Hepatocyte (in vitro differentiated cells): ENCODE measurements at regions not wholly inside any gene's neighbourhood (a gene's known extent, or its start where the extent isn't known, plus 50 kb on each side); places are given as distances from the start of the nearest gene placed in this dataset.

Source experiments
- DNase-seq: peaks from one replicate; pipeline ENCODE4 v3.0.0-alpha.2; 2016; ENCODE audit warnings: low spot score
- H2AFZ ChIP-seq: fragments of 200-600 bp; sonication (generic); 2 replicates; pipeline ENCODE4 v1.6.0; 2016; ENCODE audit warnings: antibody characterized with exemption, mild to moderate bottlenecking
- H3K27ac ChIP-seq: fragments of 200-600 bp; sonication (generic); 2 replicates; pipeline ENCODE4 v1.5.1; 2016; ENCODE audit warnings: mild to moderate bottlenecking
- H3K27me3 ChIP-seq: fragments of 200-600 bp; sonication (generic); 2 replicates; pipeline ENCODE4 v1.6.1; 2016
- H3K36me3 ChIP-seq: fragments of 200-600 bp; sonication (generic); replicated peaks from 2 replicates; pipeline ENCODE4 v1.5.1; 2016; ENCODE audit warnings: low read depth; ENCODE audit not compliant: insufficient read depth
- H3K4me1 ChIP-seq: fragments of 200-600 bp; sonication (generic); 2 replicates; pipeline ENCODE4 v1.5.1; 2016; ENCODE audit warnings: mild to moderate bottlenecking, moderate library complexity; ENCODE audit not compliant: insufficient read depth
- H3K4me2 ChIP-seq: fragments of 200-600 bp; sonication (generic); 2 replicates; pipeline ENCODE4 v1.6.0; 2016
- H3K4me3 ChIP-seq: fragments of 200-600 bp; sonication (generic); 2 replicates; pipeline ENCODE4 v1.5.1; 2016; ENCODE audit warnings: mild to moderate bottlenecking
- H3K79me2 ChIP-seq: fragments of 200-600 bp; sonication (generic); 2 replicates; pipeline ENCODE4 v1.6.0; 2017; ENCODE audit warnings: mild to moderate bottlenecking
- H3K9me2 ChIP-seq: fragments of 200-600 bp; sonication (generic); replicated peaks from 2 replicates; pipeline ENCODE4 v1.6.0; 2017; ENCODE audit warnings: mild to moderate bottlenecking; ENCODE audit not compliant: insufficient read depth
- H3K9me3 ChIP-seq: fragments of 200-600 bp; sonication (generic); 2 replicates; pipeline ENCODE4 v1.5.1; 2016; ENCODE audit warnings: low read depth, mild to moderate bottlenecking
- H4K20me1 ChIP-seq: fragments of 200-600 bp; sonication (generic); 2 replicates; pipeline ENCODE4 v1.6.0; 2016; ENCODE audit warnings: mild to moderate bottlenecking; ENCODE audit not compliant: insufficient read depth, poor library complexity, severe bottlenecking
- CTCF ChIP-seq: fragments of 200-600 bp; sonication (generic); IDR thresholded peaks from 2 replicates; pipeline ENCODE4 v1.5.1; 2016; ENCODE audit warnings: antibody characterized with exemption, mild to moderate bottlenecking; ENCODE audit not compliant: poor library complexity
- EZH2 ChIP-seq: fragments of 200-600 bp; sonication (generic); IDR thresholded peaks from 2 replicates; pipeline ENCODE4 v1.6.1; 2016; ENCODE audit warnings: antibody characterized with exemption, mild to moderate bottlenecking, borderline replicate concordance
- EZH2phosphoT487 ChIP-seq: fragments of 200-600 bp; sonication (generic); IDR thresholded peaks from one replicate; pipeline ENCODE4 v1.6.1; 2018; ENCODE audit warnings: antibody characterized with exemption, mild to moderate bottlenecking, low read depth, moderate library complexity; ENCODE audit not compliant: unreplicated experiment, severe bottlenecking
- WGBS: methylation state at CpG from one replicate; pipeline ENCODE4 v1.1.6; 2016; ENCODE audit warnings: low lambda C conversion rate; ENCODE audit errors: missing lambda C conversion rate; 5-methylcytosine and 5-hydroxymethylcytosine counted together

DNA sequence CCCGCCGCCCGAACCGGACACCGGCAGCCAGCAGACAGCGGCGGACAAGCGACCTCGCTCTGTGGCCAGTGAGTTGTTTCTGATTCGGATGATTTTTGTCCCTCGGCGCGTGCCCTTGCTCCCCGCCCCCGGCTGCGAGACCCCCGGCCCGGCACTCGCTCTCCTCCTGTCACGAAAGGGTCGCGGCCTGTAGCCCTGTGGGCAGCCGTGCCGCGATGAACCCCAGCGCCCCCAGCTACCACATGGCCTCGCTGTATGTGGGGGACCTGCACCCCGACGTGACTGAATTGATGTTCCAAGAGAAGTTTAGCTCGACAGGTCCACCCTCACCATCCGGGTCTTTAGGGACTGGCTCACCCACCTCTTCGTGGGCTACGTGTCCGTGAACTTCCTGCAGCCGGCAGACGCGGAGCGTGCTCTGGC is 1257.5 kb upstream of the ACVR2A start:
- H4K20me1 ChIP-seq: no peaks in the 10 kb centered on the region
- no peak overlapping the region for H3K4me3 ChIP-seq
- H2AFZ ChIP-seq: no peak overlapping the region
- 96% methylated on average over 29 of the region's 38 CpGs for WGBS
- DNase-seq: no peak
- H3K79me2 ChIP-seq: no peaks in the 10 kb centered on the region
- no peak overlapping the region for H3K4me2 ChIP-seq
- no peaks in the 10 kb centered on the region for H3K36me3 ChIP-seq
- no peak for TF ChIP-seq CTCF
- no peak for TF ChIP-seq EZH2
- no peak for TF ChIP-seq EZH2phosphoT487
- H3K27ac ChIP-seq: no peak overlapping the region
- no peaks in the 10 kb centered on the region for H3K27me3 ChIP-seq
- no peaks in the 10 kb centered on the region for H3K9me3 ChIP-seq
- no peaks in the 10 kb centered on the region for H3K4me1 ChIP-seq
- no peaks in the 10 kb centered on the region for H3K9me2 ChIP-seq

DNA sequence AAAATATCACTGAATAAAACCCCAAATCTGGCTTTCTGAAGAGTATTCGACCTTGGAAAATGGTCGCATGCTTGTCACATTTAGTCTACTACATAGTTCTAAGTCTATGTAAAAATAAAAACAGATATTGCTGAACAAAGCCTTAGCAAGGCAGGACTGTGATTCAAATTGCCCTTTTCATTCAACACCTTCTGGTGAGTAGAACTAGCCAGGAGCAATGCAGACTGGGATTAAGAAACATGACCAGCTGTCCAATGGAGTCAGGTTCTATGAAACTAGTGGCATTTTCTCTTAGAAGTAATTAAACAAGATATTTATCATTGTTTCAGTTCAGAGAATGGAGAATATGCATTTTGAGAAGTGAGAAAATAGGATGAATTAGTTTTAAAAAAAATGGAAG is 1260.5 kb upstream of the ACVR2A start:
- no peaks in the 10 kb centered on the region for H3K36me3 ChIP-seq
- H3K4me1 ChIP-seq: no peaks in the 10 kb centered on the region
- no peak overlapping the region for H2AFZ ChIP-seq
- TF ChIP-seq CTCF (no peak), EZH2 (no peak), EZH2phosphoT487 (no peak)
- no peaks in the 10 kb centered on the region for H3K79me2 ChIP-seq
- H3K4me2 ChIP-seq: no peak overlapping the region
- H3K9me3 ChIP-seq: no peaks in the 10 kb centered on the region
- WGBS: 99% methylated on average over 2 of the region's 2 CpGs
- no peaks in the 10 kb centered on the region for H4K20me1 ChIP-seq
- no peak for DNase-seq
- no peak overlapping the region for H3K27ac ChIP-seq
- no peaks in the 10 kb centered on the region for H3K27me3 ChIP-seq
- H3K9me2 ChIP-seq: no peaks in the 10 kb centered on the region
- H3K4me3 ChIP-seq: no peak overlapping the region

DNA sequence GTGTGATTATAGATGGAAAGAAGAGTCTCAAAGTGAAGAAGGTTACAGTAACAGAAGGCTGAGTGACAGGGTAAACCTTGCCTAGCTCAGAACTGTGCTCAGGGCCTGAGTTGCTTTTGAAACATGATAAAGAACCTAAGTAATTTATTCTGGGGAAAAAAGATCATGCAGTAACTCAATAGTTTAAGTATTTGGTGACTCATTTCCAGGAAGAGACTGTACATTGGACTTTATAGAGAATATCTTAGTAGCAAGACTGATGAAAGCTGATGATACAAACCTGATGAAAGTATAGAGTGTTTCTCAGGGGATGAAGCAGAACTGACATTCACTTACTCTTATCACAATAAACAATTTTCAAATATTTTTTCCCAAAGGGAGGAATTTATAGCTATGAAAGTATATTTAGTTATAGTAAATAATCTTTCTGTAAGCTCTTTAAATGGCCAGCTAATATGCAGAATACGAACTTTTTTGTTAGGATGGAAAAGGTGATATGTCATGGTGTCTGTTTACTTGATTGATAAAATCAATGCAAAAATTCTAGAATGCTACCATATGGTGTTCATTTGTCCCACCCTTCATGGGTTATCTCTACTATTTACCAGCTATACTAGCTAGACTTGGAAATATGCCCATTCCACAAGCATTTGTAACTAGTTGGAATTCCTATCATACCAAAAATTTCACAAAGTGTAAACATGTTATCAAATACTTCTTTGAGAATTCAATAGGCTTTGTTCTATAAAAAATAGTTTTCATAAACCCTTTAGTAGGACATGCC is 1265.5 kb upstream of the ACVR2A start:
- no peak overlapping the region for H3K4me3 ChIP-seq
- no peak overlapping the region for H2AFZ ChIP-seq
- no peak for TF ChIP-seq EZH2
- TF ChIP-seq CTCF: no peak
- no peak for TF ChIP-seq EZH2phosphoT487
- H3K36me3 ChIP-seq: no peaks in the 10 kb centered on the region
- no peaks in the 10 kb centered on the region for H3K9me3 ChIP-seq
- no peaks in the 10 kb centered on the region for H3K4me1 ChIP-seq
- H3K27ac ChIP-seq: no peak overlapping the region
- 42% methylated on average over 1 of the region's 1 CpG for WGBS
- no peaks in the 10 kb centered on the region for H3K27me3 ChIP-seq
- H4K20me1 ChIP-seq: no peaks in the 10 kb centered on the region
- no peak overlapping the region for H3K4me2 ChIP-seq
- no peak for DNase-seq
- no peaks in the 10 kb centered on the region for H3K9me2 ChIP-seq
- no peaks in the 10 kb centered on the region for H3K79me2 ChIP-seq
